GM10266 (cell line): ENCODE measurements at regions not wholly inside any gene's neighbourhood (a gene's known extent, or its start where the extent isn't known, plus 50 kb on each side); places are given as distances from the start of the nearest gene placed in this dataset.

ENCODE experiments used
- DNase-seq: peaks from one replicate; pipeline ENCODE4 v3.0.0; 2012; ENCODE audit errors: extremely low spot score
- CTCF ChIP-seq: IDR thresholded peaks from 2 replicates; pipeline ENCODE4 v1.5.1; 2012; ENCODE audit warnings: mild to moderate bottlenecking, low read depth; ENCODE audit not compliant: control insufficient read depth, insufficient read depth; ENCODE audit errors: missing control alignments

DNA sequence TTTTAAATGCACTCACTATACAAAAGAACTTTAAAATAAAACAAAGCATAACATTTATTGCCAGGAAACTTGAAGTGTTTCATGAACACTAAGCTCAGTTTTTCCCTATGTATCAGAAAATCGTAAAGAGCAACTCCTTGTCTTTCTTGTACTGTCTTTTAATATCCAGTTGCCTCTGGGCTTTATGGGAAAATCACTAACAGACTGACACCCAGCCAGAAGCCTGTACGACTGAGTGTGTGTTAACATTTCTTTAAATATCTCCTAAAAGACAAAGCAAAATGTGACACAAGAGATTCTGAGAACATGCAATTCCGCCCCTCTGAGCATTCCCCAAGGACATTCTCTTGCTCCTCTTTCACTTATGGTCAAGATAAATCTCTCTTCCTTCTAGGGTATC, 347.5 kb upstream of the DPYD start:
- TF ChIP-seq CTCF: no peak
- DNase-seq: no peak

DNA sequence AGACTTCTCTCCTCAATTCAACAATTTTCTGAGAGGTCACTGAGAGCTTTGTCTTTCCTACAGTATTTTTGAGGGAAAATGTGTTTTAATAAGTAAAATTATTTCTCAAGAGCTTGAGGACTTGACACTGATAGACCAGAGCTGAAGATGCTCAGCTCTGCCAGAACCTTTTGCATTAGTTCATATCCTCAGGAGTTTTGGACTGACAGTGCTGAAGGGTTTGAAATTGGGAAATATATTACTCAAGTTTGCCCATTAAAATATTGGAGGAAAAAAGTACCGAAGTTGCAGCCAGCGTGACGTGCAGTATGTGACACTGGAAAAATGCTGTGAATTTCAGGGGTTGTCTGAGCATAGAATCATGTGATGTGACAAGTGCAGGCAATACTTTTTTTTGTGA, 346.6 kb upstream of the DPYD start:
- no peak for DNase-seq
- TF ChIP-seq CTCF: no peak

GRCh38 chr1:98264727-98265126, 343.9 kb upstream of the DPYD start:
- DNase-seq: no peak
- TF ChIP-seq CTCF: no peak

DNA sequence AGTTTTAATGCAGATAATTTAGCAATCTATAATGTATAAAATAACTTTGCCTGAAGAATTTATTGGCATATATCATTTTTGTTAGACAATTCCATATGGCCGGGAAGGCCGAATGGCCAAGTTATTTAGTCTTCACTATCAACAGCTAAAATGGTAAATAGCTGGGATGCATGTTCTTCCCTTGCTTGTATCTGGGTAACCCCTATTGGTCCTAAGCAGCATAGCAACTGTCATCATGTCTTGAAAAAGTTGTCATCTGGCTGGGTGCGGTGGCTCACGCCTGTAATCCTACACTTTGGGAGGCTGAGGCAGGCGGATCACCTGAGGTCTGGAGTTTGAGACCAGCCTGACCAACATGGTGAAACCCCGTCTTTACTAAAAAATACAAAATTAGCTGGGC, 340.0 kb upstream of the DPYD start:
- DNase-seq: no peak
- no peak for TF ChIP-seq CTCF

GRCh38 chr1:98260412-98260811, 339.6 kb upstream of the DPYD start:
- no peak for DNase-seq
- no peak for TF ChIP-seq CTCF

- no peak for TF ChIP-seq CTCF
- no peak for DNase-seq
Observed at GRCh38 chr1:98256700-98257099, 335.9 kb upstream of the DPYD start.

DNA sequence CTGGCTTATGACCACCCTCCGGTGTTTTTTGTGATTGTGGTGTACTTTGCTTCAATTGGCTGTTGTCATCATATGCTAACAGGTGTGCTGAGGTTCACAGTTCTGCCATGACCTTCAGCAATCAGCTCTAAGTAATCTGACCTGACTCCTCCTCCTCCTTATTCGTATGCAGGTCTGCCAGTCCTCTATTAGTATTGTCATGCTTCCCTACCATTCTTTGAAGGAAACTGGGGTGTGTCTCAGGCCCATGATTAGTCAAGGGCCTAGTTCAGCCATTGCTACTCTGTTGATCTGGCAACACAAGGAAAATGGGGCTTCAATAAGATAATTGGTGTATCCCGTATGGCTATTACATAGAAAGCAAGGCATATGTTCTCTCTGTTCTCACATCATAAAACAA, 332.3 kb upstream of the DPYD start:
- no peak for TF ChIP-seq CTCF
- no peak for DNase-seq
